BJ (cell line): ENCODE measurements at regions not wholly inside any gene's neighbourhood (a gene's known extent, or its start where the extent isn't known, plus 50 kb on each side); places are given as distances from the start of the nearest gene placed in this dataset.
"Not testable (repeated sequence)": the region's sequence is repeated elsewhere in the genome, so short reads cannot be mapped to it uniquely, and the experiment has no call there.

Experiments used
- CTCF ChIA-PET: fragments of 350-600 bp; formaldehyde crosslinking; extraction: SDS; loops from one replicate; lab custom pipeline; 2021; ENCODE audit warnings: antibody characterized with exemption, inconsistent platforms; lab: Yijun Ruan, JAX
- POLR2A ChIA-PET: fragments of 300-600 bp; sonication (Branson Sonifier 250); formaldehyde crosslinking; extraction: SDS; loops from one replicate; lab custom pipeline; 2021; ENCODE audit warnings: antibody characterized with exemption; lab: Charles Lee
- DNase-seq: peaks from one replicate; pipeline ENCODE4 v3.0.0-alpha.2; 2011; ENCODE audit warnings: low read depth
- H3K27me3 ChIP-seq: 2 replicates; pipeline ENCODE4 v1.6.0; 2011; ENCODE audit warnings: low read length; ENCODE audit not compliant: control insufficient read depth, insufficient read depth
- H3K36me3 ChIP-seq: 2 replicates; pipeline ENCODE4 v1.5.1; 2011; ENCODE audit warnings: low read length; ENCODE audit not compliant: control insufficient read depth, insufficient read depth
- H3K4me3 ChIP-seq: 2 replicates; pipeline ENCODE4 v1.5.1; 2011; ENCODE audit warnings: low read depth, mild to moderate bottlenecking, control low read depth, low read length
- CTCF ChIP-seq: IDR thresholded peaks from 2 replicates; pipeline ENCODE4 v1.5.1; 2011; ENCODE audit warnings: low read depth, mild to moderate bottlenecking, control low read depth, inconsistent platforms, low read length, moderate library complexity; ENCODE audit not compliant: insufficient read depth

GRCh38 chr2:154556607-154557006 is 141.9 kb upstream of the KCNJ3 start:
- TF ChIP-seq CTCF = no peak
- ChIA-PET CTCF (no interaction called here), POLR2A (no interaction called here)
- Histone ChIP-seq H3K4me3 (no peak overlapping the region), H3K27me3 (no peaks in the 10 kb centered on the region), H3K36me3 (no peaks in the 10 kb centered on the region)
- DNase-seq = no peak

DNA sequence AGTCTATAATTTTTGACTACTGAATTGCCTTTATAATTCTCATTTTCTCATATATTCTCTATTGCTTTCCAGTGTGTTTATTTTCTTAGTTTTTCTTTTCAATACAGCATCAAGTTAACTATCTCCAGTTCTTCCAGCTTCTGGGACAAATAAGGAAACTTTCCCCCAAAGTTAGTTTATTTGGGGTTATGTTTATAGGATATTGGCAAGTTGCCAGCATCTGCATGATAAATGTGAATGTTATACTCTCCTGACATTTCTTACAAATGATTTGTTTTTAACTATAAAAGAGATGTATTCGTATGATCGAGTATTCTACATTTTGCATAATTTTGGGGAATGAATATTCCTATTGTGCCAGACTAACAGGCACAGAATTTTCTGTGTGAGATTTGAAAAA is 140.6 kb upstream of the KCNJ3 start:
- H3K27me3 ChIP-seq = no peaks in the 10 kb centered on the region
- POLR2A ChIA-PET = no interaction called here
- no peak for TF ChIP-seq CTCF
- CTCF ChIA-PET = no interaction called here
- H3K36me3 ChIP-seq = no peaks in the 10 kb centered on the region
- no peak for DNase-seq
- no peak overlapping the region for H3K4me3 ChIP-seq

DNA sequence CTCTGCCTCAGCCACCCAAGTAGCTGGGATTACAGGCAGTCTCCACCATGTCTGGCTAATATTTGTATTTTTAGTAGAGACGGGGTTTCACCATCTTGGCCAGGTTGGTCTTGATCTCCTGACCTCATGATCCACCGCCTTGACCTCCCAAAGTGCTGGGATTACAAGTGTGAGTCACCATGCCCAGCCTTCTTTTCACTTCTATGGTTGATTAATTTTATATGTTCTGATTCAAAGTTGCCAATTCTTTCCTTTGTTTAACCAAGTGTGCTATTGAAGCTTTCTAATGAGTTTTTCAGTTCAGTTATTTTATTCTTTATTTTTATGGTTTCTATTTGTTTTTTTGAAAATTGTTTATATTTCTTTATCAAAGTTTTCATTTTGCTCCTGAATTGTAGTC is 133.1 kb upstream of the KCNJ3 start:
- Histone ChIP-seq H3K36me3 (no peaks in the 10 kb centered on the region), H3K4me3 (no peak overlapping the region), H3K27me3 (no peaks in the 10 kb centered on the region)
- DNase-seq = no peak
- TF ChIP-seq CTCF = no peak
- CTCF ChIA-PET = no interaction called here
- POLR2A ChIA-PET = no interaction called here

DNA sequence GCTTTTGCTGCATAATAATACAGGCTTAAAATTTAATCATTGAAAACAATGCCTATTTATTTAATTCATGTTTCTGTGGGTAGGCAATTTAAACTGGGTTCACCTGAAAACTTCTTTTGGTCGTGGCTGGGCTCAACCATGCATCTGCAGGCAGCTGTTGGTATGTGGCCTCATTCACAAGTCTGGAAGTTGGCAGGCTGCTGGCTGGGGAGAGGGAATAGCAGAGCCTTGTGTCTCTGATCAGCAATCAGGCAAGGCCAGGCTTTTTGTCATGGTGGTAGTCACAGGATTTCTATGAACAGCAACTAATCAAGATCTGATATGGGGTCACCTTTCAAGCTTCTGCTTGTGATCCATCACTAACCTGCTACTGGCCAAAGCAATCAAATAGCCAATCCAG is 130.1 kb upstream of the KCNJ3 start:
- DNase-seq = no peak
- ChIA-PET CTCF (interaction anchor here (0.7 kb wide), 1 partner anchor 193 kb away, joined by 3 read pairs; no protein-coding TSS in a partner anchor), POLR2A (no interaction called here)
- Histone ChIP-seq H3K27me3 (no peaks in the 10 kb centered on the region), H3K36me3 (no peaks in the 10 kb centered on the region), H3K4me3 (no peak overlapping the region)
- TF ChIP-seq CTCF = no peak

DNA sequence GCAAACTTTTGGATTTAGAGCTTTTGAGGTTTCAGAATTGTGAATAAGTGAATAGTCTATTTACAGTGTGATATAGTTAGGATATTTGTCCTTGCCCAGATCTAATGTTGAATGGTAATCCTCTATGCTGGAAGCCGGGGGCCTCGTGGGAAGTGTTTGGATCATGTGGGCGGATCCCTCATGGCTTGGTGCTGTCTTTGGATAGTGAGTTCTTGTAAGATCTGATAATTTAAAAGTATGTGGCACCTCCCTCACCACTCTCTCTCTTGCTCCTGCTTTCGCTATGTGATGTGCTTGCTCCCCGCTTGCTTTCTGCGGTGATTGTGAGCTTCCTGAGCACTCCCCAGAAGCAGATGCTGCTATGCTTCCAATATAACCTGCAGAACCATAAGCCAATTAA is 128.0 kb upstream of the KCNJ3 start:
- POLR2A ChIA-PET = no interaction called here
- Histone ChIP-seq H3K27me3 (no peaks in the 10 kb centered on the region), H3K36me3 (no peaks in the 10 kb centered on the region), H3K4me3 (no peak overlapping the region)
- no peak for TF ChIP-seq CTCF
- no peak for DNase-seq
- CTCF ChIA-PET = no interaction called here

DNA sequence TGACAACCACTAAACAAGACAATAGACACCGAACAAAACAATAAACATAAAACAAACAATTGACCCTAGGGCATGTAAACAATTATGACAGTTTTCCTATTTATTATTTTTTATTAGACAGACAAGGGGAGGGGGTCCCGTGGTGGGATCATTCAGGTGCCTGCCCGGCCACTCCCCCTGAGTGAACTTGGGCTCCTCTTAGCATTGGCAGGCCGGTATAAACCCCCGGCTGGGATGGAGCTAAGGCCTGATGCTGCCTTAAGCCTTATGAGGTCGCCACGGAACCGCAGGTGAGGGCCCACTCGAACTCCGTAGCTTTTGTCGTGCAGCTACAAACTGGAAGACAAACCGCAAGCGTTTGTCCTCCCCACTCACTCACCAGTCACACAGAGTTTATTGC is 121.8 kb upstream of the KCNJ3 start:
- H3K27me3 ChIP-seq, DNase-seq, H3K36me3 ChIP-seq, POLR2A ChIA-PET, H3K4me3 ChIP-seq: not testable (repeated sequence)
- CTCF ChIA-PET = interaction anchor here (0.9 kb wide), 1 partner anchor 50 kb away, joined by 3 read pairs; no protein-coding TSS in a partner anchor
